ENCODE measurements at regions not wholly inside any gene's neighbourhood (a gene's known extent, or its start where the extent isn't known, plus 50 kb on each side); places are given as distances from the start of the nearest gene placed in this dataset.

GRCh38 chr11:19567996-19568395 is 144.6 kb upstream of the NAV2 start:
- no peak overlapping the region for H3K4me3 ChIP-seq (ENCODE audit: low read depth, low read length)
- TF ChIP-seq CTCF (conservative IDR thresholded peaks at IDR 0.05; ENCODE audit: low read depth, low read length): no peak
- DNase-seq (ENCODE audit: low read depth): no peak

- no peak for TF ChIP-seq CTCF (conservative IDR thresholded peaks at IDR 0.05; ENCODE audit: low read depth, low read length)
- DNase-seq (ENCODE audit: low read depth): no peak
- H3K4me3 ChIP-seq (ENCODE audit: low read depth, low read length): no peak overlapping the region
Observed at GRCh38 chr11:19566583-19567379, 145.9 kb upstream of the NAV2 start.

GRCh38 chr11:19565639-19566038 is 147.0 kb upstream of the NAV2 start:
- H3K4me3 ChIP-seq (ENCODE audit: low read depth, low read length): no peak overlapping the region
- TF ChIP-seq CTCF (conservative IDR thresholded peaks at IDR 0.05; ENCODE audit: low read depth, low read length): no peak

GRCh38 chr11:19562156-19562555 is 150.5 kb upstream of the NAV2 start:
- DNase-seq (ENCODE audit: low read depth): no peak
- no peak for TF ChIP-seq CTCF (conservative IDR thresholded peaks at IDR 0.05; ENCODE audit: low read depth, low read length)
- H3K4me3 ChIP-seq (ENCODE audit: low read depth, low read length): no peak overlapping the region

More at GRCh38 chr11:19565639-19566038, 147.0 kb upstream of the NAV2 start:
- DNase-seq (ENCODE audit: low read depth): no peak

- DNase-seq (ENCODE audit: low read depth): peak; percentile 69
- H3K4me3 ChIP-seq (ENCODE audit: low read depth, low read length): no peak overlapping the region
- no peak for TF ChIP-seq CTCF (conservative IDR thresholded peaks at IDR 0.05; ENCODE audit: low read depth, low read length)
Observed at GRCh38 chr11:19561011-19561410, 151.6 kb upstream of the NAV2 start.

GRCh38 chr11:19560156-19560555 is 152.5 kb upstream of the NAV2 start:
- TF ChIP-seq CTCF (conservative IDR thresholded peaks at IDR 0.05; ENCODE audit: low read depth, low read length): no peak
- DNase-seq (ENCODE audit: low read depth): no peak
- no peak overlapping the region for H3K4me3 ChIP-seq (ENCODE audit: low read depth, low read length)

GRCh38 chr11:19559746-19560145 is 152.9 kb upstream of the NAV2 start:
- DNase-seq (ENCODE audit: low read depth): no peak
- no peak for TF ChIP-seq CTCF (conservative IDR thresholded peaks at IDR 0.05; ENCODE audit: low read depth, low read length)
- no peak overlapping the region for H3K4me3 ChIP-seq (ENCODE audit: low read depth, low read length)
